ENCODE measurements at regions not wholly inside any gene's neighbourhood (a gene's known extent, or its start where the extent isn't known, plus 50 kb on each side); places are given as distances from the start of the nearest gene placed in this dataset.

DNA sequence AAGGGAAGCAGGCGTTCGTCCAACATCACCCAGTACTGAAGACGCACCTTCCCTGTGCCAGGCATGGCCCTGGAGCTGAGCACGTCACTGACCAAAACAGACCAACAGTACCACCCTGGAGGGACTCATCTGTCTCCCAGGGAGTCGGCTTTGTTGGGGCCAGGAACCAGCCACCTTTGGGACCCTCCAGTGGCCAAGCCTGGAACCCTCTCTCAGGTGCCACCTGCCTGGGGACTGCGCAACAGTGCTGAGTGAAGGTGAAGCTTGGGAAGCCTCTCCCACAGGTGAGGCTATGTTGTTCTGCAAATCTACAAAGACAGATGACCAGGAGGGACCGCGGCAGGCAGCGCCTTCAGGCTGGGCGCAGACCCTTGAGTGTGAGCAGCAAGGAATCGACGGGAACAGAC, 91.4 kb upstream of the OTOS start:
- TF ChIP-seq CTCF (conservative IDR thresholded peaks at IDR 0.05), result no peak
- no peak for TF ChIP-seq ZFX (IDR thresholded peaks at IDR 0.05)

Measured in C4-2B (cell line).